B cell (primary cell): ENCODE measurements at regions not wholly inside any gene's neighbourhood (a gene's known extent, or its start where the extent isn't known, plus 50 kb on each side); places are given as distances from the start of the nearest gene placed in this dataset.

ENCODE experiments used
- EZH2 ChIP-seq: IDR thresholded peaks from 2 replicates; pipeline ENCODE4 v1.6.1; 2012; ENCODE audit warnings: borderline replicate concordance, low read depth, mild to moderate bottlenecking, moderate library complexity, low read length; ENCODE audit not compliant: insufficient read depth, poor library complexity, severe bottlenecking
- TF ChIP-seq, protein P1 (sequence below): fragments of 200-600 bp; IDR thresholded peaks from one replicate; pipeline ENCODE4 v1.8.0; 2022; ENCODE audit warnings: antibody characterized with exemption, mild to moderate bottlenecking

DNA sequence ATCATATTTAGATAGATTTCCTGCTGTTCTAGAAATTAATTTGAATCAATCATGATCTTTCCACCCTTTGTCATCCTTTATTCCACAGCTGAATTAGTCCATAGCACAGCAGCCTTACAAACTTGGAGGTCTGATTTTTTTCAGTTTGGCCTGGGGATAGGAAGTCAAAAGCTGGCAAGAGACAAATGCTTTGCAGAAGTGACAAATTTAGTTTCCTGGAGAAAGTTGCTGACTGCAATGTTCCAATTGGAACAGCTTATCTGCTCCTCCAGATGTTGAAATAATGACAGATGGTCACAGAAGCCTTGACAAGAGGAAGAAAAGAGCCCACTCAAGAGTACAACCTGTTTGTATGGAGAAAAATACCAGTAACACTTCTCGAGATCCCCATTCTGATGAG, 1276.1 kb upstream of the CDH8 start:
- TF ChIP-seq, protein P1, sequence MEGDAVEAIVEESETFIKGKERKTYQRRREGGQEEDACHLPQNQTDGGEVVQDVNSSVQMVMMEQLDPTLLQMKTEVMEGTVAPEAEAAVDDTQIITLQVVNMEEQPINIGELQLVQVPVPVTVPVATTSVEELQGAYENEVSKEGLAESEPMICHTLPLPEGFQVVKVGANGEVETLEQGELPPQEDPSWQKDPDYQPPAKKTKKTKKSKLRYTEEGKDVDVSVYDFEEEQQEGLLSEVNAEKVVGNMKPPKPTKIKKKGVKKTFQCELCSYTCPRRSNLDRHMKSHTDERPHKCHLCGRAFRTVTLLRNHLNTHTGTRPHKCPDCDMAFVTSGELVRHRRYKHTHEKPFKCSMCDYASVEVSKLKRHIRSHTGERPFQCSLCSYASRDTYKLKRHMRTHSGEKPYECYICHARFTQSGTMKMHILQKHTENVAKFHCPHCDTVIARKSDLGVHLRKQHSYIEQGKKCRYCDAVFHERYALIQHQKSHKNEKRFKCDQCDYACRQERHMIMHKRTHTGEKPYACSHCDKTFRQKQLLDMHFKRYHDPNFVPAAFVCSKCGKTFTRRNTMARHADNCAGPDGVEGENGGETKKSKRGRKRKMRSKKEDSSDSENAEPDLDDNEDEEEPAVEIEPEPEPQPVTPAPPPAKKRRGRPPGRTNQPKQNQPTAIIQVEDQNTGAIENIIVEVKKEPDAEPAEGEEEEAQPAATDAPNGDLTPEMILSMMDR, result no peak
- no peak for TF ChIP-seq EZH2
